Peyer's patch (tissue), 4 donors: ENCODE measurements at regions not wholly inside any gene's neighbourhood (a gene's known extent, or its start where the extent isn't known, plus 50 kb on each side); places are given as distances from the start of the nearest gene placed in this dataset.

Experiments used
- CTCF ChIP-seq, 6 experiments: fragments of 450-650 bp in 4 of 6; fragments of 200-600 bp in 2 of 6; sonication (generic) in 1 of 6; IDR thresholded peaks; one replicate each; pipeline ENCODE4 v1.5.1; 2017 to 2019; ENCODE audit warnings: antibody characterized with exemption in 6 of 6, mild to moderate bottlenecking in 3 of 6, moderate library complexity in 1 of 6
- POLR2A ChIP-seq, 2 donors: fragments of 450-650 bp; IDR thresholded peaks; one replicate each; pipeline ENCODE4 v1.5.1; 2017; ENCODE audit warnings: antibody characterized with exemption in 2 of 2, mild to moderate bottlenecking in 2 of 2, moderate library complexity in 2 of 2

- no peak for TF ChIP-seq CTCF (IDR thresholded peaks at IDR 0.05)
- TF ChIP-seq POLR2A (IDR thresholded peaks at IDR 0.05) = no peak
These were observed 275.4 kb downstream of the ZEB1 start for GRCh38 chr10:31594347-31594873.
